ENCODE measurements at regions not wholly inside any gene's neighbourhood (a gene's known extent, or its start where the extent isn't known, plus 50 kb on each side); places are given as distances from the start of the nearest gene placed in this dataset.
"Not testable (repeated sequence)": the region's sequence is repeated elsewhere in the genome, so short reads cannot be mapped to it uniquely, and the experiment has no call there.

- DNase-seq; intact Hi-C loops (cut with DNase I): not testable (repeated sequence)
These were observed 428.6 kb upstream of the GCFC2 start for GRCh38 chr2:76139303-76139702.

GRCh38 chr2:76128622-76129021, 417.9 kb upstream of the GCFC2 start:
- no peak for DNase-seq
- intact Hi-C loops (cut with DNase I): no loop called here

- intact Hi-C loops (cut with DNase I): no loop called here
- peak in 3 of 42 donors; percentile 1 to 5 (median 4) for DNase-seq
These were observed 409.5 kb upstream of the GCFC2 start for GRCh38 chr2:76120176-76120575.

- no peak for DNase-seq
- intact Hi-C loops (cut with DNase I): no loop called here
These were observed 379.0 kb upstream of the GCFC2 start for GRCh38 chr2:76089683-76090082.

DNA sequence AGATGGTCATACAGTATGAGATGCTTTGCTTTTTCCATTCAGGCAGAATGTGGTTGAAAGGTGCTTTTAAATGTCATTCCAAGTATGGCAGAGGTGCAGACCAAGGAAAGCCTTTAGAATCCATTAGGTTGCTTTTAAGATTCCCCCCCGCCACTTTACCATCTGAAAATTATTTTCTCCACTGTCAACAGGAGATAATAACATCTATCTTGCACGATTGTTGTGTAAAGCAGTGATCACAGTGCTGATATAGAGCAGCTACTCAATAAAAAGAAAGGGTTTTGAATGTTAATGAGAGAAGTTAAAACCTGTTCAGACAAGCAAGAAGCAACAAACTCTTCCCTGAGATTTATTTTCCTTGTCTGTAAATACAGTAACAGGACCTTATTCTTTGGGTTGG, 372.5 kb upstream of the GCFC2 start:
- no peak for DNase-seq
- intact Hi-C loops (cut with DNase I): no loop called here

DNA sequence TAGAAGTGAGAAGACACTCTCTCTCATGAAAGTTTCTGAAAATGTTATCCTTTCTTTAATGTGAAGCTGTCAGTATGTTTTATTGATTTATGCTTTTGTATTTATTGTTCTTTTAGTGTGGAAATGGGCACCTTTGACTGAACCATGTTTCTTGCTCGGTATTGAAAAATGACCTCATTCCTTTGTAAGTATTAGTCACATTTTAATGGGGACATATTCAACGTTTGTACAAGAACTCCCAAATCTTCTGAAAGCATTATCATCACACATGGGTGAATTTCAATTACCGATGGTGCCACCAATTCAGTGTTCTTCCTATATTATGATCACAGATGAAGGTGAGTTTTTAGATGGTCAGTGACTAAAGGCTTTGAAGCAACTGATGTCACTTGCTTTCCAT, 371.8 kb upstream of the GCFC2 start:
- no peak for DNase-seq
- intact Hi-C loops (cut with DNase I): no loop called here

- DNase-seq: no peak
- intact Hi-C loops (cut with DNase I): no loop called here
These were observed 369.4 kb upstream of the GCFC2 start for GRCh38 chr2:76080154-76080553.

DNA sequence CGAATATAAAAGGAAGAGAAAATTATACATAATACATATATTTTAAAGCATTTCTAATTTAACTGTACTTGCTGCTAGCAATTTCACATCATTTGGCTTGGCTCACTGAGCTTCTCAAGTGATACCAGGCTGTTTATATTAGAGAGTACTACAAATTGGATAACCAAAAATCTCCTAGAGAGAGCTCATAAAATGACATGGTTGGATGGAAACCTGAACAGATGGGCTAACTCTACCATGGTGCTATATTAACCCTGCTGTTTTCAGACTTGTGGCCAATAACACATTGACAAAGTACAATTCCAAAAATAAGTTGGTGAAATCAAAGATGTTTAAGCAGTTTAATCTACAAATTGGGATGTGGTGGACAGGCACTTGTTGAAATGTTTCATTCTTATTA, 364.4 kb upstream of the GCFC2 start:
- intact Hi-C loops (cut with DNase I): no loop called here
- no peak for DNase-seq

- DNase-seq: no peak
- intact Hi-C loops (cut with DNase I): no loop called here
These were observed 363.4 kb upstream of the GCFC2 start for GRCh38 chr2:76073992-76074604.

GRCh38 chr2:76050196-76050595, 339.5 kb upstream of the GCFC2 start:
- intact Hi-C loops (cut with DNase I): no loop called here
- DNase-seq: no peak

GRCh38 chr2:76044701-76045100, 334.0 kb upstream of the GCFC2 start:
- intact Hi-C loops (cut with DNase I): no loop called here
- no peak for DNase-seq

GRCh38 chr2:76039505-76039904, 328.8 kb upstream of the GCFC2 start:
- DNase-seq: no peak
- intact Hi-C loops (cut with DNase I): no loop called here

- no peak for DNase-seq
- intact Hi-C loops (cut with DNase I): no loop called here
These were observed 317.0 kb upstream of the GCFC2 start for GRCh38 chr2:76027761-76028160.

DNA sequence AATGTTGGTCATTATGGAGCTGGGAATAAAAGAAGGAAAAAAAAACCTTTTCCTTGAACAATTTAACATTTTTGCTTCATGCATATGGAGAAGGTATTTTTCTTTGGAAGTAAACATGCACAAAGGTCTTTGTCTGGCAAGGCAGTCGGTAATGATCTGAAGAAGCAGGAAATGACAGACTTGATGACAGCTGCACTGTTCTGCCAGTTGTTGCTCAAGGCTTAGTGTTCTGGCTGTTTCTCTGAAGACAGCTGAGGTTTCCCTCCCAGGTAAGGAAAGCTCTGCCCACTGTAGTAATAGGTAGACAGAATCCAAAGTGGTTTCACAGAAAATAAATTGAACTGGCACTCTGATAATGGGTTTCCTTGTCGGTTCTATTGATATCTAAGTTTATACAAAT, 308.4 kb upstream of the GCFC2 start:
- no peak for DNase-seq
- intact Hi-C loops (cut with DNase I): no loop called here

GRCh38 chr2:76009484-76009883, 298.8 kb upstream of the GCFC2 start:
- no peak for DNase-seq
- intact Hi-C loops (cut with DNase I): no loop called here

- intact Hi-C loops (cut with DNase I): no loop called here
- DNase-seq: peak in 1 of 42 donors; percentile 7
These were observed 297.4 kb upstream of the GCFC2 start for GRCh38 chr2:76008001-76008702.

DNA sequence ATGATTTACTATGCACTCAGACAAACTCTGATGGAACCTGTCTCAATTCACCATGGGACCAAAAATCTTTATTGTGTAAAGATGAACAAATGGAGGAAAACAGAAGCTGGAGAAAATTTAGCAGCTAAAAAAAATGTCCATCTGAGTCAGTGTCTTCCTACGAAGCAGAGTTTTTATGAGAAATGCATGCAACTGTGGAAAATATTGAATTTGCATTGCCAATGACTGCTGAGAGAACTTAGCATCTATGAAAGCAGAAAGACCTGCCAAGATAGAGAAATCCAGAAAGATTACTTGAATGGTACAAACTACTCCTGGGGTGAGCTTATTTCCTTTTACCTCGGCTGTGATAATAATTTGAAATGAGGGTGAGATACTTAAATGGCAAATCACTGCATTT, 289.7 kb upstream of the GCFC2 start:
- intact Hi-C loops (cut with DNase I): no loop called here

DNA sequence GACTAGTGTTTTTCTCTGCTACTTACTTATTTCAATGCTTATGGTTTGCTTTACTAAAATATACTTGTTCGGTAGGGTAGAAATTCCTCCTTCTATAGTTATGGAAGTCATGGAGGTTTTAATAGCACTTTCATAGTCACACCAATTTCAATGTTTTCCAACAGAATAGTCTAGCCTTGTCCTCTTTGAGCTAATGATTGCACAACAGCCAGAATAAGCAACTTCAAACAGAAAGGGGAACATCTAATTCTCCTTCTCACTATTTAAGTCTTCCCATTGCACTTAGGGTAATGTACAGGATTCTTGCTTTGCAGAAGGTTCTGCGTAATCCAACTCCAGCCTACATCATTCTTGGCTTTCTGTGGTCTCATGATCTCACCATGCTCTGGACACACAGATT, 287.7 kb upstream of the GCFC2 start:
- intact Hi-C loops (cut with DNase I): no loop called here
- peak in 1 of 42 donors; percentile 3 for DNase-seq

More for the DNA sequence above, 289.7 kb upstream of the GCFC2 start:
- no peak for DNase-seq

- DNase-seq: peak in 1 of 42 donors; percentile 2
- intact Hi-C loops (cut with DNase I): no loop called here
These were observed 284.0 kb upstream of the GCFC2 start for GRCh38 chr2:75994759-75995158.

DNA sequence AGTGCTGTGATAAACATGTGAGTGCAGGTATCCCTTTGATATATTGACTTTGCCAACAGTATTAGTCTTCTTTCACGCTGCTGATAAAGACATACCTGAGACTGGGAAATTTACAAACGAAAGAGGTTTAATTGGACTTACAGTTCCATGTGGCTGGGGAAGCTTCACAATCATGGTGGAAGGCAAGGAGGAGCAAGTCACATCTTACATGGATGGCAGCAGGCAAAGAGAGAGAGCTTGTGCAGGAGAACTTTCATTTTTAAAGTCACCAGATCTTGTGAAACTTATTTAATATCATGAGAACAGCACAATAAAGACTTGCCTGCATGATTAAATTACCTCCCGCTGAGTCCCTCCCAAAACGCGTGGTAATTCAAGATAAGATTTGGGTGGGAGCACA, 277.9 kb upstream of the GCFC2 start:
- DNase-seq; intact Hi-C loops (cut with DNase I): not testable (repeated sequence)

- intact Hi-C loops (cut with DNase I): no loop called here
- no peak for DNase-seq
These were observed 275.9 kb upstream of the GCFC2 start for GRCh38 chr2:75986617-75987016.

Data from head of caudate nucleus (tissue), 42 donors.